Loucy (cell line): ENCODE measurements at regions not wholly inside any gene's neighbourhood (a gene's known extent, or its start where the extent isn't known, plus 50 kb on each side); places are given as distances from the start of the nearest gene placed in this dataset.

Experiments
- H2AFZ ChIP-seq: fragments of 200-600 bp; sonication (generic); 2 replicates; pipeline ENCODE4 v1.6.0; 2016; ENCODE audit warnings: antibody characterized with exemption, mild to moderate bottlenecking, low read length, moderate library complexity
- H3F3A ChIP-seq: fragments of 200-600 bp; 2 replicates; pipeline ENCODE4 v1.6.0; 2016; ENCODE audit warnings: antibody characterized with exemption, low read depth, mild to moderate bottlenecking
- H3K27me3 ChIP-seq: fragments of 200-600 bp; sonication (generic); 2 replicates; pipeline ENCODE4 v1.6.1; 2014; ENCODE audit warnings: low read length, mild to moderate bottlenecking; ENCODE audit not compliant: insufficient read depth, poor library complexity, severe bottlenecking
- H3K36me3 ChIP-seq: fragments of 200-600 bp; sonication (generic); 2 replicates; pipeline ENCODE4 v1.6.1; 2016; ENCODE audit warnings: low read length; ENCODE audit not compliant: insufficient read depth
- H3K4me1 ChIP-seq: fragments of 200-600 bp; sonication (generic); 2 replicates; pipeline ENCODE4 v1.5.1; 2014; ENCODE audit warnings: low read length, mild to moderate bottlenecking; ENCODE audit not compliant: insufficient read depth, poor library complexity, severe bottlenecking
- H3K4me2 ChIP-seq: fragments of 200-600 bp; sonication (generic); 2 replicates; pipeline ENCODE4 v1.6.0; 2014; ENCODE audit warnings: antibody characterized with exemption, low read length, low read depth, mild to moderate bottlenecking; ENCODE audit not compliant: poor library complexity, severe bottlenecking
- H3K4me3 ChIP-seq: fragments of 200-600 bp; sonication (generic); 2 replicates; pipeline ENCODE4 v1.5.1; 2014; ENCODE audit warnings: low read length, mild to moderate bottlenecking, mixed read lengths; ENCODE audit not compliant: poor library complexity, severe bottlenecking
- H3K79me2 ChIP-seq: fragments of 200-600 bp; sonication (generic); 2 replicates; pipeline ENCODE4 v1.6.1; 2014; ENCODE audit warnings: low read length; ENCODE audit not compliant: insufficient read depth
- H3K9ac ChIP-seq: fragments of 200-600 bp; sonication (generic); 2 replicates; pipeline ENCODE4 v1.6.0; 2014; ENCODE audit warnings: mild to moderate bottlenecking, low read depth, low read length, moderate library complexity; ENCODE audit not compliant: poor library complexity, severe bottlenecking
- H3K9me2 ChIP-seq: fragments of 200-600 bp; sonication (generic); replicated peaks from 2 replicates; pipeline ENCODE4 v1.6.1; 2016; ENCODE audit warnings: low read depth, low read length, mixed read lengths
- H3K9me3 ChIP-seq: fragments of 200-600 bp; sonication (generic); 2 replicates; pipeline ENCODE4 v1.6.1; 2014; ENCODE audit warnings: mild to moderate bottlenecking, antibody characterized with exemption, low read length, low read depth; ENCODE audit not compliant: insufficient read depth
- H4K20me1 ChIP-seq: fragments of 200-600 bp; sonication (generic); 2 replicates; pipeline ENCODE4 v1.6.0; 2014; ENCODE audit warnings: antibody characterized with exemption, low read length, mild to moderate bottlenecking; ENCODE audit not compliant: insufficient read depth, poor library complexity, severe bottlenecking
- EZH2phosphoT487 ChIP-seq: fragments of 200-600 bp; IDR thresholded peaks from 2 replicates; pipeline ENCODE4 v1.6.1; 2018; ENCODE audit warnings: antibody characterized with exemption, mild to moderate bottlenecking, moderate library complexity, borderline replicate concordance
- TF ChIP-seq, protein P1 (sequence below): fragments of 200-600 bp; sonication (generic); conservative IDR thresholded peaks from 2 replicates; pipeline ENCODE4 v1.5.1; 2014; ENCODE audit warnings: mild to moderate bottlenecking, antibody characterized with exemption, low read length

DNA sequence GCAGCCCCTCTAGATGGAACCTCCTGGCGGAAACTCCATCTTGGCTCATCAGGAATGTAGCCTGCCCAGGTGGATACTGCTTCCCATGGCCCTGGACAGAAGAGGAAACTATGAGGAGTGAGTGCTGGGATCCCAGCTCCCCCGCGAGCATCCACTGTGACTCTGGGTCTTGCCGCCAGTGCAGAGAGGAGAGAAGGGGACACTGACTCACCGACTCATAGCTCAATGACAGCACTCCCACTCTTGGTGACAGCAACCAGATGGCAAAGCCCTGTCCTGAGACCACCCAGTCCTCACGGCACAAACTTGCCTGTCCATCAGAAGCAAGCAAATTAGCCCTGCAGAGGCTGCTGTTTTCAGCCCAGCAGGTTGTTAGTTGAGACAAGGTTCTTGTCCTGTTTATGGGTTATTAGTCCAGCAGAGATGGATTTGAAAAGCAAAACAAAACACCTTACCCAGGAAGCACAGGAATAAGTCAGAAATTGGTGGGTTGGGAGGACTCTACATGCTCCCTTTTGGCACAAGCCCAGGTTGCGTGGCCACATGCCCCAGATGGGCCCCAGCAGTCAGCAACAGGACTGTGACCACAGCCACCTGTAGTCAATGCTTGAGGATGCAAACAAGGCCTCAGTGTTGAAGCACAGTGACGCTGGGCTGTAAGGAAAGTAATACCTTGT is 111.5 kb upstream of the GLI2 start:
- H3K4me3 ChIP-seq: no peak overlapping the region
- H3K4me2 ChIP-seq: no peak overlapping the region
- no peaks in the 10 kb centered on the region for H3F3A ChIP-seq
- no peaks in the 10 kb centered on the region for H3K27me3 ChIP-seq
- no peaks in the 10 kb centered on the region for H3K36me3 ChIP-seq
- H4K20me1 ChIP-seq: no peaks in the 10 kb centered on the region
- H3K9me3 ChIP-seq: no peaks in the 10 kb centered on the region
- TF ChIP-seq, protein P1, sequence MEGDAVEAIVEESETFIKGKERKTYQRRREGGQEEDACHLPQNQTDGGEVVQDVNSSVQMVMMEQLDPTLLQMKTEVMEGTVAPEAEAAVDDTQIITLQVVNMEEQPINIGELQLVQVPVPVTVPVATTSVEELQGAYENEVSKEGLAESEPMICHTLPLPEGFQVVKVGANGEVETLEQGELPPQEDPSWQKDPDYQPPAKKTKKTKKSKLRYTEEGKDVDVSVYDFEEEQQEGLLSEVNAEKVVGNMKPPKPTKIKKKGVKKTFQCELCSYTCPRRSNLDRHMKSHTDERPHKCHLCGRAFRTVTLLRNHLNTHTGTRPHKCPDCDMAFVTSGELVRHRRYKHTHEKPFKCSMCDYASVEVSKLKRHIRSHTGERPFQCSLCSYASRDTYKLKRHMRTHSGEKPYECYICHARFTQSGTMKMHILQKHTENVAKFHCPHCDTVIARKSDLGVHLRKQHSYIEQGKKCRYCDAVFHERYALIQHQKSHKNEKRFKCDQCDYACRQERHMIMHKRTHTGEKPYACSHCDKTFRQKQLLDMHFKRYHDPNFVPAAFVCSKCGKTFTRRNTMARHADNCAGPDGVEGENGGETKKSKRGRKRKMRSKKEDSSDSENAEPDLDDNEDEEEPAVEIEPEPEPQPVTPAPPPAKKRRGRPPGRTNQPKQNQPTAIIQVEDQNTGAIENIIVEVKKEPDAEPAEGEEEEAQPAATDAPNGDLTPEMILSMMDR: no peak
- no peak for TF ChIP-seq EZH2phosphoT487
- no peaks in the 10 kb centered on the region for H3K79me2 ChIP-seq
- no peaks in the 10 kb centered on the region for H3K4me1 ChIP-seq
- no peaks in the 10 kb centered on the region for H3K9me2 ChIP-seq
- no peak overlapping the region for H3K9ac ChIP-seq
- H2AFZ ChIP-seq: no peak overlapping the region

DNA sequence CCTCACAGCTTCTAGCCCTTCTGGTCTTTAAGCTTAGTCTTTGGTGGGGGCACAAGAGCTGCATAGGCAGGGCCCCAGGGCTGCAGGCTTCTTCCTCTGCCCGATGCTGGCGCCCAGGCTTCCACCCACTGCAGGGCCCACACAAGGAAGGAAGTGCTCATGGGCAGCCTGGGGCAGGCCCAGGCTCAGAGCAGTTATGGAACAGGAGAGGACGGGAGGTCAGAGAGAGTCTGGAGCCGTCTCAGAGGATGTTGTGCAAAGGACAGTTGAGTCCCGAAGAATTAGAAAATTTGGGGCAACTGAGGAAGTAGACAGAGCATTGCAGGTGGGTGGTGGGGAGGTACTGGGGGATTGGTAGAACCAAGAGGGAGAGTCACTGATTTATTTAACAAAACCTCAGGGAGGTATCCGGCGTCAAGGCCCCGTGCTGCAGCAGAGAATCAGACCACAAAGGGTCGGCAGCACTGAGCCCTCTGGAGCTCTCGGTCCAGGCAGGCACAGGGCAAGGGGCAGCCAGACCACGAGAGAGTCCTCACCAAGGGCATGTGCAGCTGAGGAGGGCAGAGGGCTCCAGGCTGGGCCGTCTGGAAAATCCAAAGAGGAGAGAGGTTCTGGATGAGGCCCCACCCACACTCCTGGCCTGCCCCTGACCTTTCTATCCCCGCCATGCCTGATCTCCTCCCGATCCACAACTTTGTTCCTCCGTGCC is 110.8 kb upstream of the GLI2 start:
- H3K4me3 ChIP-seq: no peak overlapping the region
- no peaks in the 10 kb centered on the region for H3F3A ChIP-seq
- no peak overlapping the region for H2AFZ ChIP-seq
- no peaks in the 10 kb centered on the region for H3K36me3 ChIP-seq
- no peaks in the 10 kb centered on the region for H3K4me1 ChIP-seq
- H3K9me3 ChIP-seq: no peaks in the 10 kb centered on the region
- H3K9ac ChIP-seq: no peak overlapping the region
- TF ChIP-seq, protein P1: no peak
- TF ChIP-seq EZH2phosphoT487: no peak
- no peak overlapping the region for H3K4me2 ChIP-seq
- H3K79me2 ChIP-seq: no peaks in the 10 kb centered on the region
- no peaks in the 10 kb centered on the region for H3K27me3 ChIP-seq
- H4K20me1 ChIP-seq: no peaks in the 10 kb centered on the region
- H3K9me2 ChIP-seq: no peaks in the 10 kb centered on the region

DNA sequence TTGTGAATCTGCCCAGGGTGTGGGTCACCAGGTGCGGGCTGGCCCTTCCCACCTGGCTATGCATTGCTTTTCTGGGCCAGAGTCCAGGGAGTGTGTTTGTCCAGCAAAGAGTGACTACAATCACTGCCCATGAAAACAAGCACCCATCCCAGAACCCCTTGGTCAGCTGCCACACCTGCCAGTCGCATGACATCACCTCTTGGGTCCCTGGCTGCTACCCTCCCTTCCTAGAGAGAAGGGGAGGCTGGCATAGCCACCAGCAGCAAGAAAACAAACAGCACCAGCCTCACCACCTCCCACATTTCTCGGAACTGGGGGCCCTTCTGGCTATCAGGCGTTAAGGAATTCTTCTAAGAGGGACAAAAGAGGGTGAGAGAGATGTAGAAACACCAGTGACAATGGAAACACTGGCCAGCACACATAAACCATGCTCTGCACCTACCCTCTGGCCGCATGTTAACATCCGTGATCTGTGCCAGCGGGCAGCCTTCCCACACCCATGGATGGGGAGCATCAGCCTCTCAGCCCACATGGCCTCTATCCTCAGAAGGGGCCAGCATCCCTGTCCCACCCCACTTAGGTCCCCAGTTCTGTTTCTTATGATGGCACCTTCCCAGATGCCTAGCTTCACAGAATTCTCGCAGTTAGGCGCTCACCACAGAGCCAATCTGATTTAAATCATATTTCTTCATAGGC is 109.7 kb upstream of the GLI2 start:
- H3K27me3 ChIP-seq: no peaks in the 10 kb centered on the region
- H3K79me2 ChIP-seq: no peaks in the 10 kb centered on the region
- no peak overlapping the region for H2AFZ ChIP-seq
- H3K9me3 ChIP-seq: no peaks in the 10 kb centered on the region
- TF ChIP-seq, protein P1: no peak
- no peak for TF ChIP-seq EZH2phosphoT487
- no peaks in the 10 kb centered on the region for H3K36me3 ChIP-seq
- H3K9ac ChIP-seq: no peak overlapping the region
- no peak overlapping the region for H3K4me3 ChIP-seq
- H3K9me2 ChIP-seq: no peaks in the 10 kb centered on the region
- no peaks in the 10 kb centered on the region for H4K20me1 ChIP-seq
- H3K4me1 ChIP-seq: no peaks in the 10 kb centered on the region
- H3K4me2 ChIP-seq: no peak overlapping the region
- no peaks in the 10 kb centered on the region for H3F3A ChIP-seq
